ENCODE measurements at regions not wholly inside any gene's neighbourhood (a gene's known extent, or its start where the extent isn't known, plus 50 kb on each side); places are given as distances from the start of the nearest gene placed in this dataset.

- CTCF ChIA-PET: no interaction called here
- no peak for DNase-seq (ENCODE audit: low read depth, low spot score)
These were observed 405.5 kb downstream of the ANKRD7 start for GRCh38 chr7:118629898-118630438.

GRCh38 chr7:118642396-118642795 lies 417.9 kb downstream of the ANKRD7 start:
- POLR2A ChIA-PET: no interaction called here
- H3K9me3 ChIP-seq (ENCODE audit: control insufficient read depth, insufficient read depth, low read length): no peaks in the 10 kb centered on the region
- no peak overlapping the region for H3K4me3 ChIP-seq (ENCODE audit: low read depth, low read length)
- CTCF ChIA-PET: no interaction called here
- no peaks in the 10 kb centered on the region for H3K27me3 ChIP-seq (ENCODE audit: control insufficient read depth, insufficient read depth, low read length)
- no peak for TF ChIP-seq CTCF (IDR thresholded peaks at IDR 0.05; ENCODE audit: low read depth, low read length)
- DNase-seq (ENCODE audit: low read depth, low spot score): no peak
- H3K27ac ChIP-seq (ENCODE audit: low read depth, low read length): no peak overlapping the region

More at GRCh38 chr7:118629898-118630438, 405.5 kb downstream of the ANKRD7 start:
- TF ChIP-seq CTCF (IDR thresholded peaks at IDR 0.05; ENCODE audit: low read depth, low read length): no peak
- H3K27me3 ChIP-seq (ENCODE audit: control insufficient read depth, insufficient read depth, low read length): no peaks in the 10 kb centered on the region
- H3K27ac ChIP-seq (ENCODE audit: low read depth, low read length): no peak overlapping the region
- no peak overlapping the region for H3K4me3 ChIP-seq (ENCODE audit: low read depth, low read length)
- POLR2A ChIA-PET: no interaction called here
- H3K9me3 ChIP-seq (ENCODE audit: control insufficient read depth, insufficient read depth, low read length): peaks cover 9% of the 10 kb centered on the region

- no peak overlapping the region for H3K4me3 ChIP-seq (ENCODE audit: low read depth, low read length)
- ChIA-PET CTCF (interaction anchor here (1.3 kb wide), 1 partner anchor 22 kb away, joined by 3 read pairs; no protein-coding TSS in a partner anchor), POLR2A (no interaction called here)
- no peak for TF ChIP-seq CTCF (IDR thresholded peaks at IDR 0.05; ENCODE audit: low read depth, low read length)
- no peaks in the 10 kb centered on the region for H3K27me3 ChIP-seq (ENCODE audit: control insufficient read depth, insufficient read depth, low read length)
- no peak for DNase-seq (ENCODE audit: low read depth, low spot score)
- no peak overlapping the region for H3K27ac ChIP-seq (ENCODE audit: low read depth, low read length)
- no peaks in the 10 kb centered on the region for H3K9me3 ChIP-seq (ENCODE audit: control insufficient read depth, insufficient read depth, low read length)
These were observed 419.8 kb downstream of the ANKRD7 start for GRCh38 chr7:118644346-118644745.

- no peak for TF ChIP-seq CTCF (IDR thresholded peaks at IDR 0.05; ENCODE audit: low read depth, low read length)
- H3K27ac ChIP-seq (ENCODE audit: low read depth, low read length): no peak overlapping the region
- H3K4me3 ChIP-seq (ENCODE audit: low read depth, low read length): no peak overlapping the region
- DNase-seq (ENCODE audit: low read depth, low spot score): no peak
- no peaks in the 10 kb centered on the region for H3K9me3 ChIP-seq (ENCODE audit: control insufficient read depth, insufficient read depth, low read length)
- H3K27me3 ChIP-seq (ENCODE audit: control insufficient read depth, insufficient read depth, low read length): no peaks in the 10 kb centered on the region
- CTCF ChIA-PET: no interaction called here
- POLR2A ChIA-PET: no interaction called here
These were observed 423.5 kb downstream of the ANKRD7 start for GRCh38 chr7:118648002-118648401.

GRCh38 chr7:118657391-118658005 lies 433.0 kb downstream of the ANKRD7 start:
- CTCF ChIA-PET: no interaction called here

More at GRCh38 chr7:118657391-118658005, 433.0 kb downstream of the ANKRD7 start:
- no peak for DNase-seq (ENCODE audit: low read depth, low spot score)
- H3K27me3 ChIP-seq (ENCODE audit: control insufficient read depth, insufficient read depth, low read length): no peaks in the 10 kb centered on the region
- POLR2A ChIA-PET: no interaction called here
- H3K27ac ChIP-seq (ENCODE audit: low read depth, low read length): no peak overlapping the region
- no peak overlapping the region for H3K4me3 ChIP-seq (ENCODE audit: low read depth, low read length)
- TF ChIP-seq CTCF (IDR thresholded peaks at IDR 0.05; ENCODE audit: low read depth, low read length): no peak
- H3K9me3 ChIP-seq (ENCODE audit: control insufficient read depth, insufficient read depth, low read length): no peaks in the 10 kb centered on the region

Measured in AG04450 (cell line).